Gastrocnemius medialis (tissue), 4 donors: ENCODE measurements at regions not wholly inside any gene's neighbourhood (a gene's known extent, or its start where the extent isn't known, plus 50 kb on each side); places are given as distances from the start of the nearest gene placed in this dataset.
"Not testable (repeated sequence)": the region's sequence is repeated elsewhere in the genome, so short reads cannot be mapped to it uniquely, and the experiment has no call there.

Source experiments
- ATAC-seq, 2 donors: fragments of 150-250 bp; one replicate each; pipeline ENCODE4 v1.9.1; 2016
- DNase-seq, 2 donors: peaks; one replicate each; pipeline ENCODE4 v3.0.0-alpha.2; 2019
- H3K27ac ChIP-seq, 4 donors: fragments of 200-600 bp; sonication (generic); 1 replicate in 1 of 4; 2 replicates in 3 of 4; pipeline ENCODE4 v1.5.1; 2016 to 2018; ENCODE audit warnings: mild to moderate bottlenecking in 2 of 4, moderate library complexity in 1 of 4
- H3K27me3 ChIP-seq, 3 donors: fragments of 200-600 bp; sonication (generic) in 2 of 3; 1 replicate in 1 of 3; 2 replicates in 2 of 3; pipeline versions ENCODE4 v1.5.1 to v1.6.0; 2016 to 2019; ENCODE audit warnings: mild to moderate bottlenecking in 1 of 3, moderate library complexity in 1 of 3
- H3K36me3 ChIP-seq, 2 donors: fragments of 200-600 bp; sonication (generic) in 1 of 2; one replicate each; pipeline ENCODE4 v1.5.1; 2017 to 2018
- H3K4me1 ChIP-seq, 2 donors: fragments of 200-600 bp; sonication (generic) in 1 of 2; one replicate each; pipeline ENCODE4 v1.5.1; 2016 to 2017; ENCODE audit warnings: mild to moderate bottlenecking in 2 of 2
- H3K4me3 ChIP-seq, 4 donors: fragments of 200-600 bp; sonication (generic) in 3 of 4; 1 replicate in 1 of 4; 2 replicates in 3 of 4; pipeline ENCODE4 v1.5.1; 2016 to 2019; ENCODE audit warnings: mild to moderate bottlenecking in 2 of 4
- H3K9me3 ChIP-seq, 3 donors: fragments of 200-600 bp; sonication (generic) in 2 of 3; 1 replicate in 1 of 3; 2 replicates in 2 of 3; pipeline ENCODE4 v1.5.1; 2016 to 2019
- CTCF ChIP-seq, 5 experiments: fragments of 450-650 bp in 3 of 5; fragments of 200-600 bp in 2 of 5; sonication (generic) in 2 of 5; IDR thresholded peaks in 4 of 5; conservative IDR thresholded peaks in 1 of 5; 1 replicate in 4 of 5; 2 replicates in 1 of 5; pipeline ENCODE4 v1.5.1; 2016 to 2019; ENCODE audit warnings: antibody characterized with exemption in 5 of 5, mild to moderate bottlenecking in 3 of 5, moderate library complexity in 3 of 5
- POLR2A ChIP-seq, 2 donors: fragments of 450-650 bp; IDR thresholded peaks; one replicate each; pipeline ENCODE4 v1.6.1; 2017; ENCODE audit warnings: antibody characterized with exemption in 2 of 2, mild to moderate bottlenecking in 2 of 2, moderate library complexity in 2 of 2
- in situ Hi-C, 4 donors: fragments of 200-750 bp; cut with MboI; loops; one replicate each; pipeline versions ENCODE4 v1.15.0 to v1.8.0; 2017; ENCODE audit warnings: low sequenced_read_pairs in 4 of 4
- intact Hi-C: fragments of 100-400 bp; cut with DNase I; formaldehyde crosslinking; loops from one replicate; pipeline ENCODE4 v1.15.1; 2023; ENCODE audit warnings: low total_unique reads

- TF ChIP-seq POLR2A (IDR thresholded peaks at IDR 0.05) (no peak), CTCF (IDR thresholded peaks at IDR 0.05 in 4 of 5, conservative IDR thresholded peaks at IDR 0.05 in 1 of 5) (no peak)
- Histone ChIP-seq H3K27ac (no peak overlapping the region), H3K9me3 (no peaks in the 10 kb centered on the region), H3K27me3 (no peaks in the 10 kb centered on the region), H3K4me1 (no peaks in the 10 kb centered on the region), H3K36me3 (no peaks in the 10 kb centered on the region), H3K4me3 (no peak overlapping the region)
- in situ Hi-C loops: no loop called here
- intact Hi-C loops: no loop called here
- peak in 1 of 2 donors; percentile 39 for ATAC-seq
- peak; percentile 3 to 34 for DNase-seq
These were observed 67.1 kb upstream of the MAP4K4 start for GRCh38 chr2:101630224-101630949.

DNA sequence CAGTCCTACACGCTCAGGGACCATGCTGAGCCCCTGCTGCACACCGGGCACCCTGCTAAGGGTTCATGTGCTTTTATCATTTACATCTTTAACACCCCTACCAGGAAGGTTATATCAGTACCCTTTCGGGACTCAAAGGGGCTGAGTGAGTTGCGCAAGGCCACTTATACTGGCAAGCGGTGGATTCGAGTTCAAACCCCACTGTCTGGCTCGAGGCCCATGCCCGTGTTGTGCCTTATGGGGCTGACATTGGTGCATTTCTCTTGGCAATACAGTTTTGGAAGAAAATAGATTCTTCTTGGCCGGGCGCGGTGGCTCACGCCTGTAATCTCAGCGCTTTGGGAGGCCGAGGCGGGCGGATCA lies 69.5 kb upstream of the MAP4K4 start:
- Histone ChIP-seq H3K4me3 (no peak overlapping the region), H3K4me1 (no peaks in the 10 kb centered on the region), H3K9me3 (no peaks in the 10 kb centered on the region), H3K27me3 (no peaks in the 10 kb centered on the region), H3K27ac (no peak overlapping the region), H3K36me3 (no peaks in the 10 kb centered on the region)
- TF ChIP-seq CTCF (IDR thresholded peaks at IDR 0.05 in 4 of 5, conservative IDR thresholded peaks at IDR 0.05 in 1 of 5) (no peak), POLR2A (IDR thresholded peaks at IDR 0.05) (no peak)
- DNase-seq (no peak), ATAC-seq (no peak)
- intact Hi-C loops: no loop called here
- in situ Hi-C loops: no loop called here

- no peak for DNase-seq
- no peaks in the 10 kb centered on the region for H3K36me3 ChIP-seq
- ATAC-seq: no peak
- intact Hi-C loops (no loop called here), in situ Hi-C loops (no loop called here)
- no peaks in the 10 kb centered on the region for H3K27me3 ChIP-seq
- no peak overlapping the region for H3K27ac ChIP-seq
- TF ChIP-seq CTCF (IDR thresholded peaks at IDR 0.05 in 4 of 5, conservative IDR thresholded peaks at IDR 0.05 in 1 of 5): no peak
- TF ChIP-seq POLR2A (IDR thresholded peaks at IDR 0.05): no peak
- H3K4me3 ChIP-seq: no peak overlapping the region
- H3K4me1 ChIP-seq: no peaks in the 10 kb centered on the region
- no peaks in the 10 kb centered on the region for H3K9me3 ChIP-seq
These were observed 70.0 kb upstream of the MAP4K4 start for GRCh38 chr2:101627285-101628029.

GRCh38 chr2:101625814-101626213 lies 71.7 kb upstream of the MAP4K4 start:
- H3K27ac ChIP-seq, ATAC-seq, H3K4me1 ChIP-seq, H3K4me3 ChIP-seq, DNase-seq, in situ Hi-C loops, intact Hi-C loops, H3K9me3 ChIP-seq, H3K27me3 ChIP-seq, H3K36me3 ChIP-seq: not testable (repeated sequence)

DNA sequence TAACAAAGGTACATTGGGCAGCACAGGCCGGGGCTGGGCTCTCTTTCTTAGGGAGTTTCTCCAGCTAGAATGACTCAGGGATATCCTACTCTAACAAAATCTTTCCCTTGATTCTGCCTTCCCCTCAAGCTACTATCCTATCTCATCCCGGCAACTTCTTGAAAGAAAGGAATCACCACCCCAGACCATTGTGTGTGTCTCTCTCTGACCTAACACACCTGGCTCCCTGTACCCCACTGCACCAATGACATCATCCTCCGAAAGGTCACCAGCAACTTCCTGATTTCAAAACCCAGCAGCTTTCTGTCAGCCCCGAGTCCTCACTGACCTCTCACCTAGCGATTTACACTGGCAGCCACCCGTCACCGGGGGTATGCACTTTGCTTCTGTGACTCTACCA lies 72.1 kb upstream of the MAP4K4 start:
- no peak for DNase-seq
- no peak overlapping the region for H3K27ac ChIP-seq
- ATAC-seq: no peak
- H3K27me3 ChIP-seq: no peaks in the 10 kb centered on the region
- no peak for TF ChIP-seq CTCF (IDR thresholded peaks at IDR 0.05 in 4 of 5, conservative IDR thresholded peaks at IDR 0.05 in 1 of 5)
- TF ChIP-seq POLR2A (IDR thresholded peaks at IDR 0.05): no peak
- no peaks in the 10 kb centered on the region for H3K9me3 ChIP-seq
- H3K4me1 ChIP-seq: no peaks in the 10 kb centered on the region
- in situ Hi-C loops: no loop called here
- intact Hi-C loops: no loop called here
- no peaks in the 10 kb centered on the region for H3K36me3 ChIP-seq
- no peak overlapping the region for H3K4me3 ChIP-seq
